MCF 10A (cell line): ENCODE measurements at regions not wholly inside any gene's neighbourhood (a gene's known extent, or its start where the extent isn't known, plus 50 kb on each side); places are given as distances from the start of the nearest gene placed in this dataset.

Experiments
- BruUV-seq: library from RNA; stranded (reverse); fragments of 400-500 nt; replicated peaks from 2 replicates; lab custom pipeline; 2021; lab: Mats Ljungman, UMichigan
- CTCF ChIA-PET: fragments of 300-600 bp; sonication (Branson Sonifier 250); formaldehyde crosslinking; extraction: SDS; loops from one replicate; lab custom pipeline; 2021; ENCODE audit warnings: antibody characterized with exemption, inconsistent platforms; lab: Yijun Ruan, JAX
- POLR2A ChIA-PET: fragments of 300-600, 350-650 bp; sonication (Branson Sonifier 250); formaldehyde crosslinking; extraction: SDS; loops from one replicate; lab custom pipeline; 2020; ENCODE audit warnings: antibody characterized with exemption, inconsistent platforms; lab: Yijun Ruan, JAX
- DNase-seq: peaks from one replicate; pipeline ENCODE4 v3.0.0-alpha.2; 2018; ENCODE audit not compliant: unreplicated experiment
- H3K27ac Mint-ChIP-seq: one replicate; pipeline ENCODE4 v1.8.0; 2022; ENCODE audit warnings: mild to moderate bottlenecking, low read depth, mixed read lengths; ENCODE audit not compliant: unreplicated experiment
- H3K27me3 Mint-ChIP-seq: one replicate; pipeline ENCODE4 v1.8.0; 2022; ENCODE audit warnings: mixed read lengths; ENCODE audit not compliant: insufficient read depth, unreplicated experiment
- H3K36me3 Mint-ChIP-seq: one replicate; pipeline ENCODE4 v1.8.0; 2022; ENCODE audit warnings: mild to moderate bottlenecking, moderate library complexity, mixed read lengths; ENCODE audit not compliant: insufficient read depth, unreplicated experiment
- H3K4me1 Mint-ChIP-seq: one replicate; pipeline ENCODE4 v1.8.0; 2022; ENCODE audit warnings: mixed read lengths; ENCODE audit not compliant: insufficient read depth, unreplicated experiment
- H3K4me3 Mint-ChIP-seq: one replicate; pipeline ENCODE4 v1.8.0; 2022; ENCODE audit warnings: mild to moderate bottlenecking, moderate library complexity, mixed read lengths; ENCODE audit not compliant: unreplicated experiment
- H3K9me3 Mint-ChIP-seq: one replicate; pipeline ENCODE4 v1.8.0; 2022; ENCODE audit warnings: mixed read lengths; ENCODE audit not compliant: unreplicated experiment
- CTCF ChIP-seq: fragments of 200-600 bp; IDR thresholded peaks from one replicate; pipeline ENCODE4 v1.8.0; 2022; ENCODE audit warnings: antibody characterized with exemption, mild to moderate bottlenecking; ENCODE audit not compliant: unreplicated experiment
- intact Hi-C: fragments of 100-400 bp; cut with micrococcal nuclease; formaldehyde crosslinking; loops from 2 replicates; pipeline ENCODE4 v1.14.1; 2022

- no peak overlapping the region for H3K4me3 Mint-ChIP-seq
- DNase-seq, result peak; percentile 42
- peak overlapping the region; percentile 13 for H3K27ac Mint-ChIP-seq
Measured at GRCh38 chr15:39455471-39455991, 125.3 kb upstream of the THBS1 start.

GRCh38 chr15:39456159-39456558 lies 124.7 kb upstream of the THBS1 start:
- H3K27me3 Mint-ChIP-seq, result no peaks in the 10 kb centered on the region
- no TSS peak for BruUV-seq
- H3K27ac Mint-ChIP-seq, result peak overlapping the region; percentile 13
- intact Hi-C loops, result no loop called here
- TF ChIP-seq CTCF, result no peak
- H3K4me1 Mint-ChIP-seq, result peaks cover 11% of the 10 kb centered on the region
- no peaks in the 10 kb centered on the region for H3K36me3 Mint-ChIP-seq
- CTCF ChIA-PET, result interaction anchor here (0.6 kb wide), 1 partner anchor 466 kb away, joined by 3 read pairs; no protein-coding TSS in a partner anchor
- H3K9me3 Mint-ChIP-seq, result no peaks in the 10 kb centered on the region
- DNase-seq, result no peak
- H3K4me3 Mint-ChIP-seq, result no peak overlapping the region
- POLR2A ChIA-PET, result interaction anchor here (0.5 kb wide), 1 partner anchor 499 kb away, joined by 3 read pairs; no protein-coding TSS in a partner anchor

More at GRCh38 chr15:39455471-39455991, 125.3 kb upstream of the THBS1 start:
- POLR2A ChIA-PET, result no interaction called here
- no peak for TF ChIP-seq CTCF
- H3K36me3 Mint-ChIP-seq, result no peaks in the 10 kb centered on the region
- no peaks in the 10 kb centered on the region for H3K27me3 Mint-ChIP-seq
- H3K9me3 Mint-ChIP-seq, result no peaks in the 10 kb centered on the region
- peaks cover 11% of the 10 kb centered on the region for H3K4me1 Mint-ChIP-seq
- intact Hi-C loops, result no loop called here
- BruUV-seq, result no TSS peak
- CTCF ChIA-PET, result interaction anchor here (0.6 kb wide), 1 partner anchor 465 kb away, joined by 3 read pairs; no protein-coding TSS in a partner anchor

- no peak overlapping the region for H3K4me3 Mint-ChIP-seq
- H3K4me1 Mint-ChIP-seq, result peaks cover 11% of the 10 kb centered on the region
- H3K27ac Mint-ChIP-seq, result no peak overlapping the region
- no peaks in the 10 kb centered on the region for H3K36me3 Mint-ChIP-seq
- no peaks in the 10 kb centered on the region for H3K9me3 Mint-ChIP-seq
- POLR2A ChIA-PET, result interaction anchor here (0.5 kb wide), 1 partner anchor 499 kb away, joined by 3 read pairs; no protein-coding TSS in a partner anchor
- CTCF ChIA-PET, result no interaction called here
- no peak for DNase-seq
- TF ChIP-seq CTCF, result no peak
- BruUV-seq, result no TSS peak
- H3K27me3 Mint-ChIP-seq, result no peaks in the 10 kb centered on the region
- intact Hi-C loops, result no loop called here
Measured at GRCh38 chr15:39456582-39457330, 124.1 kb upstream of the THBS1 start.

- no TSS peak for BruUV-seq
- DNase-seq, result no peak
- H3K27me3 Mint-ChIP-seq, result no peaks in the 10 kb centered on the region
- no peak overlapping the region for H3K4me3 Mint-ChIP-seq
- H3K4me1 Mint-ChIP-seq, result peaks cover 11% of the 10 kb centered on the region
- intact Hi-C loops, result no loop called here
- ChIA-PET CTCF (no interaction called here), POLR2A (no interaction called here)
- no peak for TF ChIP-seq CTCF
- no peak overlapping the region for H3K27ac Mint-ChIP-seq
- H3K36me3 Mint-ChIP-seq, result no peaks in the 10 kb centered on the region
- no peaks in the 10 kb centered on the region for H3K9me3 Mint-ChIP-seq
Measured at GRCh38 chr15:39458131-39458530, 122.7 kb upstream of the THBS1 start.
